ENCODE measurements at regions not wholly inside any gene's neighbourhood (a gene's known extent, or its start where the extent isn't known, plus 50 kb on each side); places are given as distances from the start of the nearest gene placed in this dataset.
"Not testable (repeated sequence)": the region's sequence is repeated elsewhere in the genome, so short reads cannot be mapped to it uniquely, and the experiment has no call there.

GRCh38 chr5:1983401-1983800 lies 100.7 kb upstream of the IRX4 start:
- Mint-ChIP-seq H3K9me3 (ENCODE audit: unreplicated experiment) (peaks cover 5% of the 10 kb centered on the region), H3K27me3 (ENCODE audit: unreplicated experiment) (peaks cover 2% of the 10 kb centered on the region), H3K36me3 (ENCODE audit: unreplicated experiment) (no peaks in the 10 kb centered on the region), H3K4me3 (ENCODE audit: unreplicated experiment) (no peak overlapping the region), H3K27ac (ENCODE audit: unreplicated experiment) (no peak overlapping the region), H3K4me1 (ENCODE audit: unreplicated experiment) (no peaks in the 10 kb centered on the region)
- no peak for TF ChIP-seq CTCF (IDR thresholded peaks at IDR 0.05)
- DNase-seq (ENCODE audit: extremely low spot score, unreplicated experiment) = peak; percentile 67

DNA sequence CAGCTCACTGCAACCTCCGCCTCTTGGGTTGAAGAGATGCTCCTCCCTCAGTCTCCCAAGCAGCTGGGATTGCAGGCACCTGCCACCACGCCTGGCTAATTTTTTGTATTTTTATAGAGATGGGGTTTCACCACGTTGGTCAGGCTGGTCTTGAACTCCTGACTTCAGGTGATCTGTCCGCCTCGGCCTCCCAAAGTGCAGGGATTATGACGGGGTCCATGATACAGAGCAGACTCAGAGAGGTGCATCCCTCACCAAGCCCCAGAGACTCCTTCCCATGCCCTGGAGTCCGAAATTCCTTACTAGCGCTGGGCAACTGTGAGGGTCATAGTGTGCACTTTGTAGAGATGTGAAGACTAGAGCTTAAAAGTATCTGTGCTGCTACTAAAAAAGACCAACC lies 99.8 kb upstream of the IRX4 start:
- not testable (repeated sequence) for H3K4me1 Mint-ChIP-seq (ENCODE audit: unreplicated experiment); H3K4me3 Mint-ChIP-seq (ENCODE audit: unreplicated experiment); H3K27me3 Mint-ChIP-seq (ENCODE audit: unreplicated experiment); H3K27ac Mint-ChIP-seq (ENCODE audit: unreplicated experiment); H3K36me3 Mint-ChIP-seq (ENCODE audit: unreplicated experiment); H3K9me3 Mint-ChIP-seq (ENCODE audit: unreplicated experiment)
- peak; percentile 65 for DNase-seq (ENCODE audit: extremely low spot score, unreplicated experiment)

GRCh38 chr5:1975898-1976765 lies 93.4 kb upstream of the IRX4 start:
- H3K4me3 Mint-ChIP-seq (ENCODE audit: unreplicated experiment) = no peak overlapping the region
- no peaks in the 10 kb centered on the region for H3K4me1 Mint-ChIP-seq (ENCODE audit: unreplicated experiment)
- H3K27ac Mint-ChIP-seq (ENCODE audit: unreplicated experiment) = no peak overlapping the region
- peaks cover 9% of the 10 kb centered on the region for H3K9me3 Mint-ChIP-seq (ENCODE audit: unreplicated experiment)
- peaks cover 2% of the 10 kb centered on the region for H3K27me3 Mint-ChIP-seq (ENCODE audit: unreplicated experiment)
- no peak for TF ChIP-seq CTCF (IDR thresholded peaks at IDR 0.05)
- DNase-seq (ENCODE audit: extremely low spot score, unreplicated experiment) = peak; percentile 49
- H3K36me3 Mint-ChIP-seq (ENCODE audit: unreplicated experiment) = no peaks in the 10 kb centered on the region

- H3K36me3 Mint-ChIP-seq (ENCODE audit: unreplicated experiment) = no peaks in the 10 kb centered on the region
- no peak for TF ChIP-seq CTCF (IDR thresholded peaks at IDR 0.05)
- H3K4me1 Mint-ChIP-seq (ENCODE audit: unreplicated experiment) = no peaks in the 10 kb centered on the region
- peak; percentile 38 for DNase-seq (ENCODE audit: extremely low spot score, unreplicated experiment)
- H3K9me3 Mint-ChIP-seq (ENCODE audit: unreplicated experiment) = peaks cover 9% of the 10 kb centered on the region
- no peak overlapping the region for H3K4me3 Mint-ChIP-seq (ENCODE audit: unreplicated experiment)
- H3K27me3 Mint-ChIP-seq (ENCODE audit: unreplicated experiment) = peaks cover 2% of the 10 kb centered on the region
- H3K27ac Mint-ChIP-seq (ENCODE audit: unreplicated experiment) = no peak overlapping the region
Observed at GRCh38 chr5:1975406-1975715, 92.6 kb upstream of the IRX4 start.

- Mint-ChIP-seq H3K36me3 (ENCODE audit: unreplicated experiment) (no peaks in the 10 kb centered on the region), H3K4me1 (ENCODE audit: unreplicated experiment) (no peaks in the 10 kb centered on the region), H3K9me3 (ENCODE audit: unreplicated experiment) (peaks cover 9% of the 10 kb centered on the region), H3K27me3 (ENCODE audit: unreplicated experiment) (peaks cover 2% of the 10 kb centered on the region), H3K27ac (ENCODE audit: unreplicated experiment) (no peak overlapping the region), H3K4me3 (ENCODE audit: unreplicated experiment) (no peak overlapping the region)
- peak; percentile 57 for DNase-seq (ENCODE audit: extremely low spot score, unreplicated experiment)
- no peak for TF ChIP-seq CTCF (IDR thresholded peaks at IDR 0.05)
Observed at GRCh38 chr5:1974501-1975405, 92.0 kb upstream of the IRX4 start.
